NCI-H1105 (cell line): ENCODE measurements at regions not wholly inside any gene's neighbourhood (a gene's known extent, or its start where the extent isn't known, plus 50 kb on each side); places are given as distances from the start of the nearest gene placed in this dataset.
"Not testable (repeated sequence)": the region's sequence is repeated elsewhere in the genome, so short reads cannot be mapped to it uniquely, and the experiment has no call there.

Source experiments
- DNase-seq: peaks from one replicate; lab custom pipeline; 2025; lab: John Stamatoyannopoulos, UW

GRCh38 chr3:25151903-25152295, 276.2 kb upstream of the RARB start:
- no peak for DNase-seq

- no peak for DNase-seq
These were observed 274.9 kb upstream of the RARB start for GRCh38 chr3:25153136-25153535.

GRCh38 chr3:25153561-25153960, 274.5 kb upstream of the RARB start:
- no peak for DNase-seq

- DNase-seq: no peak
These were observed 272.2 kb upstream of the RARB start for GRCh38 chr3:25155652-25156471.

GRCh38 chr3:25156626-25157025, 271.4 kb upstream of the RARB start:
- DNase-seq: no peak

GRCh38 chr3:25165306-25165705, 262.8 kb upstream of the RARB start:
- no peak for DNase-seq

GRCh38 chr3:25166016-25166415, 262.0 kb upstream of the RARB start:
- DNase-seq: no peak

GRCh38 chr3:25169151-25169550, 258.9 kb upstream of the RARB start:
- DNase-seq: no peak

- no peak for DNase-seq
These were observed 258.0 kb upstream of the RARB start for GRCh38 chr3:25170021-25170420.

- DNase-seq: no peak
These were observed 256.8 kb upstream of the RARB start for GRCh38 chr3:25171118-25171807.

- DNase-seq: no peak
These were observed 256.2 kb upstream of the RARB start for GRCh38 chr3:25171897-25172296.

- DNase-seq: no peak
These were observed 254.5 kb upstream of the RARB start for GRCh38 chr3:25173606-25174005.

- DNase-seq: no peak
These were observed 253.8 kb upstream of the RARB start for GRCh38 chr3:25174251-25174650.

- DNase-seq: no peak
These were observed 251.0 kb upstream of the RARB start for GRCh38 chr3:25177041-25177440.

GRCh38 chr3:25178672-25179071, 249.4 kb upstream of the RARB start:
- DNase-seq: no peak

GRCh38 chr3:25181096-25181495, 247.0 kb upstream of the RARB start:
- no peak for DNase-seq

- no peak for DNase-seq
These were observed 245.3 kb upstream of the RARB start for GRCh38 chr3:25182794-25183193.

GRCh38 chr3:25184641-25185250, 243.3 kb upstream of the RARB start:
- DNase-seq: no peak

- DNase-seq: no peak
These were observed 236.4 kb upstream of the RARB start for GRCh38 chr3:25191673-25192072.

GRCh38 chr3:25199567-25199966, 228.5 kb upstream of the RARB start:
- DNase-seq: not testable (repeated sequence)

- no peak for DNase-seq
These were observed 215.3 kb upstream of the RARB start for GRCh38 chr3:25212736-25213135.

- DNase-seq: no peak
These were observed 214.0 kb upstream of the RARB start for GRCh38 chr3:25214034-25214433.

- no peak for DNase-seq
These were observed 209.7 kb upstream of the RARB start for GRCh38 chr3:25218362-25218761.
